ENCODE measurements at regions not wholly inside any gene's neighbourhood (a gene's known extent, or its start where the extent isn't known, plus 50 kb on each side); places are given as distances from the start of the nearest gene placed in this dataset.

GRCh38 chr12:73361156-73361863, 1089.1 kb downstream of the TRHDE start:
- TF ChIP-seq CTCF (IDR thresholded peaks at IDR 0.05; ENCODE audit: control extremely low read depth, extremely low read depth): no peak
- Histone ChIP-seq H3K4me1 (ENCODE audit: control insufficient read depth in 5 of 5, insufficient read depth in 5 of 5, low read length in 5 of 5) (no peaks in the 10 kb centered on the region), H3K9me3 (ENCODE audit: control insufficient read depth in 4 of 4, insufficient read depth in 3 of 4, low read length in 3 of 4) (no peaks in the 10 kb centered on the region), H3K4me3 (no peak overlapping the region), H3K36me3 (ENCODE audit: control insufficient read depth in 4 of 4, insufficient read depth in 4 of 4, low read length in 4 of 4) (no peaks in the 10 kb centered on the region), H3K27ac (ENCODE audit: low read depth in 1 of 2, low read length in 1 of 2) (no peak overlapping the region), H3K27me3 (ENCODE audit: control insufficient read depth in 3 of 3, insufficient read depth in 3 of 3, low read length in 2 of 3) (no peaks in the 10 kb centered on the region), H3K9ac (ENCODE audit: insufficient read depth in 1 of 2, low read length in 2 of 2) (no peak overlapping the region)
- DNase-seq (no peak), ATAC-seq (ENCODE audit: insufficient read depth, low FRiP score) (no peak)

- ATAC-seq (ENCODE audit: insufficient read depth, low FRiP score) (no peak), DNase-seq (no peak)
- Histone ChIP-seq H3K9me3 (ENCODE audit: control insufficient read depth in 4 of 4, insufficient read depth in 3 of 4, low read length in 3 of 4) (no peaks in the 10 kb centered on the region), H3K27ac (ENCODE audit: low read depth in 1 of 2, low read length in 1 of 2) (no peak overlapping the region), H3K27me3 (ENCODE audit: control insufficient read depth in 3 of 3, insufficient read depth in 3 of 3, low read length in 2 of 3) (no peaks in the 10 kb centered on the region), H3K36me3 (ENCODE audit: control insufficient read depth in 4 of 4, insufficient read depth in 4 of 4, low read length in 4 of 4) (no peaks in the 10 kb centered on the region), H3K4me1 (ENCODE audit: control insufficient read depth in 5 of 5, insufficient read depth in 5 of 5, low read length in 5 of 5) (no peaks in the 10 kb centered on the region), H3K4me3 (no peak overlapping the region), H3K9ac (ENCODE audit: insufficient read depth in 1 of 2, low read length in 2 of 2) (no peak overlapping the region)
- TF ChIP-seq CTCF (IDR thresholded peaks at IDR 0.05; ENCODE audit: control extremely low read depth, extremely low read depth): no peak
- 80 to 81% methylated on average over 4 of the region's 4 CpGs for WGBS, 2 donors
These were observed 1089.7 kb downstream of the TRHDE start for GRCh38 chr12:73361864-73362230.

GRCh38 chr12:73362666-73363065, 1090.5 kb downstream of the TRHDE start:
- H3K27me3 ChIP-seq (ENCODE audit: control insufficient read depth in 3 of 3, insufficient read depth in 3 of 3, low read length in 2 of 3): no peaks in the 10 kb centered on the region
- DNase-seq: no peak
- WGBS, 2 donors: 56 to 90% methylated on average over 1 of the region's 1 CpG
- no peak for TF ChIP-seq CTCF (IDR thresholded peaks at IDR 0.05; ENCODE audit: control extremely low read depth, extremely low read depth)
- H3K27ac ChIP-seq (ENCODE audit: low read depth in 1 of 2, low read length in 1 of 2): no peak overlapping the region
- no peaks in the 10 kb centered on the region for H3K36me3 ChIP-seq (ENCODE audit: control insufficient read depth in 4 of 4, insufficient read depth in 4 of 4, low read length in 4 of 4)
- ATAC-seq (ENCODE audit: insufficient read depth, low FRiP score): no peak
- H3K4me1 ChIP-seq (ENCODE audit: control insufficient read depth in 5 of 5, insufficient read depth in 5 of 5, low read length in 5 of 5): no peaks in the 10 kb centered on the region
- H3K9me3 ChIP-seq (ENCODE audit: control insufficient read depth in 4 of 4, insufficient read depth in 3 of 4, low read length in 3 of 4): no peaks in the 10 kb centered on the region
- H3K4me3 ChIP-seq: no peak overlapping the region
- H3K9ac ChIP-seq (ENCODE audit: insufficient read depth in 1 of 2, low read length in 2 of 2): no peak overlapping the region

- Histone ChIP-seq H3K36me3 (ENCODE audit: control insufficient read depth in 4 of 4, insufficient read depth in 4 of 4, low read length in 4 of 4) (no peaks in the 10 kb centered on the region), H3K27ac (ENCODE audit: low read depth in 1 of 2, low read length in 1 of 2) (no peak overlapping the region), H3K9me3 (ENCODE audit: control insufficient read depth in 4 of 4, insufficient read depth in 3 of 4, low read length in 3 of 4) (peaks cover 0 to 4% (median 0%) of the 10 kb centered on the region in 4 donors), H3K4me1 (ENCODE audit: control insufficient read depth in 5 of 5, insufficient read depth in 5 of 5, low read length in 5 of 5) (no peaks in the 10 kb centered on the region), H3K4me3 (no peak overlapping the region), H3K27me3 (ENCODE audit: control insufficient read depth in 3 of 3, insufficient read depth in 3 of 3, low read length in 2 of 3) (no peaks in the 10 kb centered on the region), H3K9ac (ENCODE audit: insufficient read depth in 1 of 2, low read length in 2 of 2) (no peak overlapping the region)
- ATAC-seq (ENCODE audit: insufficient read depth, low FRiP score): no peak
- no peak for TF ChIP-seq CTCF (IDR thresholded peaks at IDR 0.05; ENCODE audit: control extremely low read depth, extremely low read depth)
- WGBS, 2 donors: 93 to 94% methylated on average over 1 of the region's 1 CpG
- DNase-seq: no peak
These were observed 1100.7 kb downstream of the TRHDE start for GRCh38 chr12:73372856-73373255.
